Mucosa of descending colon (tissue), 3 donors: ENCODE measurements at regions not wholly inside any gene's neighbourhood (a gene's known extent, or its start where the extent isn't known, plus 50 kb on each side); places are given as distances from the start of the nearest gene placed in this dataset.

Experiments used
- ATAC-seq: fragments of 200-7000 bp; cut with Tn5 transposase; one replicate; pipeline ENCODE4 v1.9.1; 2020; ENCODE audit warnings: mild to moderate bottlenecking, moderate library complexity
- DNase-seq, 3 donors: peaks; one replicate each; pipeline ENCODE4 v3.0.0-alpha.2; 2020
- H3K36me3 ChIP-seq: fragments of 200-600 bp; one replicate; pipeline ENCODE4 v1.8.0; 2021; ENCODE audit warnings: low read depth, mild to moderate bottlenecking
- H3K4me1 ChIP-seq: fragments of 200-600 bp; one replicate; pipeline ENCODE4 v1.8.0; 2021; ENCODE audit warnings: low read depth, mild to moderate bottlenecking
- H3K4me3 ChIP-seq: fragments of 200-600 bp; one replicate; pipeline ENCODE4 v1.8.0; 2021; ENCODE audit warnings: mild to moderate bottlenecking
- H3K9me3 ChIP-seq: fragments of 200-600 bp; one replicate; pipeline ENCODE4 v1.8.0; 2021; ENCODE audit warnings: mild to moderate bottlenecking
- CTCF ChIP-seq: fragments of 200-600 bp; IDR thresholded peaks from one replicate; pipeline ENCODE4 v1.8.0; 2022; ENCODE audit warnings: antibody characterized with exemption, mild to moderate bottlenecking
- intact Hi-C, 2 donors: fragments of 100-400 bp; cut with DNase I in 1 of 2; cut with micrococcal nuclease in 1 of 2; formaldehyde crosslinking; loops; one replicate each; pipeline versions ENCODE4 v1.11.0 to v1.11.1; 2022; cut with DNase I, micrococcal nuclease
- donor health status: DM: no; HTN: no; CAD: no; lungs with moderate emphysema.
- donor health status: DM: no; HTN: no; CAD: no.
- donor health status: DM: no; HTN: yes; CAD: no.

GRCh38 chr12:130058926-130059472 lies 103.3 kb upstream of the FZD10 start:
- TF ChIP-seq CTCF = no peak
- no peaks in the 10 kb centered on the region for H3K4me1 ChIP-seq
- no peaks in the 10 kb centered on the region for H3K9me3 ChIP-seq
- intact Hi-C loops = no loop called here
- ATAC-seq = no peak
- no peaks in the 10 kb centered on the region for H3K36me3 ChIP-seq
- H3K4me3 ChIP-seq = no peak overlapping the region
- DNase-seq = no peak

DNA sequence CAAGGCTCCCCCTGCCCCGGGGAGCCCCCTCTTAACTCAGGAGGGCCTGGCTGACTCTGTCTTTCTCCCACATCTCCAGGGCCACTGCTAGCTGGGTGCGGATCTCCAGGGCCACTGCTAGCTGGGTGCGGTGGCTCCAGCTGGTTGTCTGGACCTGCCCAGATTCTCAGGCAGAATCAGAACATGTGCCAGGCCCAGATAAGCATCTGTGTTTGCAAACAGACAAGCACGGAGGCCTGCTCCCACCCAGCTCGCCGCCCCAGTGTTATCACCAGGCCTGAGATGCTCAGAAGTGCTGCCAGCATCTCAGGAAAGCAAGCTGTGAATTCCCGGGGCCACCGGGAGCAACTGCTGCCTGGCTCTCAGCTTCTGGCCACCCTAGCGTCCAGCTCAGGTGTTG lies 98.4 kb upstream of the FZD10 start:
- H3K36me3 ChIP-seq = no peaks in the 10 kb centered on the region
- no peaks in the 10 kb centered on the region for H3K4me1 ChIP-seq
- intact Hi-C loops = no loop called here
- H3K4me3 ChIP-seq = no peak overlapping the region
- no peak for DNase-seq
- no peak for TF ChIP-seq CTCF
- ATAC-seq = no peak
- H3K9me3 ChIP-seq = no peaks in the 10 kb centered on the region

GRCh38 chr12:130064999-130065398 lies 97.3 kb upstream of the FZD10 start:
- ATAC-seq = no peak
- Histone ChIP-seq H3K9me3 (no peaks in the 10 kb centered on the region), H3K36me3 (no peaks in the 10 kb centered on the region), H3K4me1 (no peaks in the 10 kb centered on the region), H3K4me3 (no peak overlapping the region)
- intact Hi-C loops = no loop called here
- no peak for DNase-seq
- TF ChIP-seq CTCF = no peak

- intact Hi-C loops = no loop called here
- Histone ChIP-seq H3K9me3 (no peaks in the 10 kb centered on the region), H3K4me3 (no peak overlapping the region), H3K4me1 (no peaks in the 10 kb centered on the region), H3K36me3 (no peaks in the 10 kb centered on the region)
- ATAC-seq (no peak), DNase-seq (no peak)
- no peak for TF ChIP-seq CTCF
Measured at GRCh38 chr12:130066742-130067141, 95.5 kb upstream of the FZD10 start.

- DNase-seq = no peak
- Histone ChIP-seq H3K4me1 (no peaks in the 10 kb centered on the region), H3K4me3 (no peak overlapping the region), H3K36me3 (no peaks in the 10 kb centered on the region), H3K9me3 (no peaks in the 10 kb centered on the region)
- no peak for ATAC-seq
- no peak for TF ChIP-seq CTCF
- intact Hi-C loops = no loop called here
Measured at GRCh38 chr12:130068741-130069140, 93.5 kb upstream of the FZD10 start.

- no peak overlapping the region for H3K4me3 ChIP-seq
Measured at GRCh38 chr12:130070126-130070611, 92.1 kb upstream of the FZD10 start.

More at GRCh38 chr12:130070126-130070611, 92.1 kb upstream of the FZD10 start:
- Histone ChIP-seq H3K36me3 (no peaks in the 10 kb centered on the region), H3K4me1 (no peaks in the 10 kb centered on the region), H3K9me3 (no peaks in the 10 kb centered on the region)
- DNase-seq (peak in 1 of 3 donors; percentile 7), ATAC-seq (peak; percentile 29)
- TF ChIP-seq CTCF = no peak
- intact Hi-C loops = no loop called here
